Spleen (tissue), 11 donors: ENCODE measurements at regions not wholly inside any gene's neighbourhood (a gene's known extent, or its start where the extent isn't known, plus 50 kb on each side); places are given as distances from the start of the nearest gene placed in this dataset.

Source experiments
- DNase-seq: peaks from one replicate; pipeline ENCODE4 v3.0.0-alpha.2; 2020
- H3K27ac ChIP-seq, 8 donors: fragments of 200-600 bp; sonication (generic) in 7 of 8; 1 replicate in 4 of 8; 2 replicates in 4 of 8; pipeline versions ENCODE4 v1.5.0 to v1.8.0; 2016 to 2021; ENCODE audit warnings: inconsistent platforms in 4 of 8, mild to moderate bottlenecking in 4 of 8, moderate library complexity in 1 of 8
- H3K27me3 ChIP-seq, 7 donors: fragments of 200-600 bp; sonication (generic) in 6 of 7; replicated peaks in 1 of 7; 1 replicate in 4 of 7; 2 replicates in 3 of 7; pipeline versions ENCODE4 v1.5.0 to v1.8.0; 2016 to 2021; ENCODE audit warnings: inconsistent platforms in 3 of 7, mild to moderate bottlenecking in 1 of 7
- H3K36me3 ChIP-seq, 6 donors: fragments of 200-600 bp; sonication (generic) in 5 of 6; 1 replicate in 4 of 6; 2 replicates in 2 of 6; pipeline versions ENCODE4 v1.5.0 to v1.8.0; 2016 to 2021; ENCODE audit warnings: inconsistent platforms in 2 of 6
- H3K4me1 ChIP-seq, 6 donors: fragments of 200-600 bp; sonication (generic) in 5 of 6; 1 replicate in 3 of 6; 2 replicates in 3 of 6; pipeline versions ENCODE4 v1.5.0 to v1.8.0; 2016 to 2021; ENCODE audit warnings: inconsistent platforms in 3 of 6
- H3K4me3 ChIP-seq, 8 donors: fragments of 200-600 bp; sonication (generic) in 7 of 8; 1 replicate in 4 of 8; 2 replicates in 4 of 8; pipeline versions ENCODE4 v1.5.0 to v1.8.0; 2016 to 2021; ENCODE audit warnings: inconsistent platforms in 4 of 8, mild to moderate bottlenecking in 4 of 8, moderate library complexity in 2 of 8
- H3K9me3 ChIP-seq, 8 donors: fragments of 200-600 bp; sonication (generic) in 7 of 8; 1 replicate in 4 of 8; 2 replicates in 4 of 8; pipeline versions ENCODE4 v1.5.0 to v1.8.0; 2016 to 2021; ENCODE audit warnings: inconsistent platforms in 4 of 8
- POLR2A ChIP-seq, 3 donors: fragments of 450-650 bp; IDR thresholded peaks; one replicate each; pipeline ENCODE4 v1.5.1; 2017; ENCODE audit warnings: antibody characterized with exemption in 3 of 3, mild to moderate bottlenecking in 1 of 3
- POLR2AphosphoS5 ChIP-seq, 3 donors: sonication (generic); formaldehyde crosslinking; IDR thresholded peaks; one replicate each; pipeline ENCODE4 v1.5.1; 2017; ENCODE audit warnings: antibody characterized with exemption in 3 of 3
- WGBS, 5 donors: extraction: QIAGEN DNeasy Blood & Tissue Kit in 3 of 5; methylation state at CpG; one replicate each; pipeline versions ENCODE4 v1.1.5 to v1.1.7; 2013 to 2018; 5-methylcytosine and 5-hydroxymethylcytosine counted together
- intact Hi-C: fragments of 100-400 bp; cut with DNase I; formaldehyde crosslinking; loops from one replicate; pipeline ENCODE4 v1.15.0; 2023; ENCODE audit warnings: low total_unique reads
- TF ChIP-seq, protein P1 (sequence below), 11 experiments: fragments of 200-600 bp in 7 of 11; fragments of 450-650 bp in 4 of 11; sonication (generic) in 4 of 11; IDR thresholded peaks in 8 of 11; conservative IDR thresholded peaks in 3 of 11; 1 replicate in 7 of 11; 2 replicates in 4 of 11; pipeline versions ENCODE4 v1.4.0 to v1.8.0; 2016 to 2021; ENCODE audit warnings: antibody characterized with exemption in 11 of 11, inconsistent platforms in 4 of 11, mild to moderate bottlenecking in 1 of 11
- donor health status: healthy with polysubstance abuse.
- donor health status: DM: no; HTN: no; CAD: no; lungs with moderate emphysema.
- donor health status: DM: no; HTN: no; CAD: no.
- donor health status: Bipolar disorder and iron deficiency.
- donor health status: healthy.
- donor health status: DM: no; HTN: no; CAD: no.
- donor health status: DM: yes; HTN: yes; CAD: no.

DNA sequence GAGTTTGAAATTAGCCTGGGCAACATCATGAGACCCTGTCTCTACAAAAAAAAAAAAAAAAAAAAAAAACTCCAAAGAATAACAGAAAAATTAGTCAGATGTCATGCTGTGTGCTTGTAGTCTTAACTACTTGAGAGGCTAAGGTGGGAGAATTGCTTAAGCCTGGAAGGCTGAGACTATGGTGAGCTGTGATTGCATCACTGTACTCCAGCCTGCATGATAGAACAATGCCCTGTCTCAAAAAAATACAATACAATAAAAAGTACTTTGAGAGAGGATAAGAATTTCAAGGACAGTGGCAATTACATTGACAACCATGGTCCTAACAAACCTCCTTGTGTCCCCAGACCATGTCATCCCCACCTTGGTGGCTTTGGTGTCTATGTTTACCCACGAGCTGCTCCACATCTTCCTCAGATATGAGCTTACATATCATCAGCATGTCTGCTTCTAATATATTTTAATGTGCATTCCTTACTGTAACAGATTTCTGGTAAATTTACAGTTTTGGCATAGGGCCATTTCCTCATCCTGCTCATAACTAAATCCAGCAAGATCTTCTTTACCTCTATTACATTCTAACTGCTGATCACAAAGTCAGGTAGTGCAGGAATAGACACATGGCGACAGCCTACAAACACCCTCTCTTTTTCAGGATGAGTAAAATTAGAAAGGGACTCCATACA lies 437.7 kb upstream of the HNRNPA3 start:
- Histone ChIP-seq H3K4me1 (no peaks in the 10 kb centered on the region), H3K27me3 (no peaks in the 10 kb centered on the region), H3K36me3 (no peaks in the 10 kb centered on the region), H3K27ac (no peak overlapping the region), H3K9me3 (peaks cover 0 to 20% (median 7%) of the 10 kb centered on the region in 8 donors), H3K4me3 (no peak overlapping the region)
- no peak for TF ChIP-seq POLR2A (IDR thresholded peaks at IDR 0.05)
- TF ChIP-seq, protein P1, sequence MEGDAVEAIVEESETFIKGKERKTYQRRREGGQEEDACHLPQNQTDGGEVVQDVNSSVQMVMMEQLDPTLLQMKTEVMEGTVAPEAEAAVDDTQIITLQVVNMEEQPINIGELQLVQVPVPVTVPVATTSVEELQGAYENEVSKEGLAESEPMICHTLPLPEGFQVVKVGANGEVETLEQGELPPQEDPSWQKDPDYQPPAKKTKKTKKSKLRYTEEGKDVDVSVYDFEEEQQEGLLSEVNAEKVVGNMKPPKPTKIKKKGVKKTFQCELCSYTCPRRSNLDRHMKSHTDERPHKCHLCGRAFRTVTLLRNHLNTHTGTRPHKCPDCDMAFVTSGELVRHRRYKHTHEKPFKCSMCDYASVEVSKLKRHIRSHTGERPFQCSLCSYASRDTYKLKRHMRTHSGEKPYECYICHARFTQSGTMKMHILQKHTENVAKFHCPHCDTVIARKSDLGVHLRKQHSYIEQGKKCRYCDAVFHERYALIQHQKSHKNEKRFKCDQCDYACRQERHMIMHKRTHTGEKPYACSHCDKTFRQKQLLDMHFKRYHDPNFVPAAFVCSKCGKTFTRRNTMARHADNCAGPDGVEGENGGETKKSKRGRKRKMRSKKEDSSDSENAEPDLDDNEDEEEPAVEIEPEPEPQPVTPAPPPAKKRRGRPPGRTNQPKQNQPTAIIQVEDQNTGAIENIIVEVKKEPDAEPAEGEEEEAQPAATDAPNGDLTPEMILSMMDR (IDR thresholded peaks at IDR 0.05 in 8 of 11, conservative IDR thresholded peaks at IDR 0.05 in 3 of 11), result no peak
- no peak for TF ChIP-seq POLR2AphosphoS5 (IDR thresholded peaks at IDR 0.05)
- intact Hi-C loops, result no loop called here
- DNase-seq, result no peak
- WGBS, 5 donors, result 54 to 83% (median 74%) methylated on average over 2 of the region's 2 CpGs

GRCh38 chr2:176777262-176777661 lies 435.3 kb upstream of the HNRNPA3 start:
- Histone ChIP-seq H3K4me3 (no peak overlapping the region), H3K27ac (no peak overlapping the region), H3K27me3 (no peaks in the 10 kb centered on the region), H3K9me3 (peaks cover 0 to 31% (median 14%) of the 10 kb centered on the region in 8 donors), H3K4me1 (peaks cover 0 to 5% (median 0%) of the 10 kb centered on the region in 6 donors), H3K36me3 (no peaks in the 10 kb centered on the region)
- no peak for TF ChIP-seq POLR2AphosphoS5 (IDR thresholded peaks at IDR 0.05)
- TF ChIP-seq, protein P1 (IDR thresholded peaks at IDR 0.05 in 8 of 11, conservative IDR thresholded peaks at IDR 0.05 in 3 of 11), result no peak
- no peak for TF ChIP-seq POLR2A (IDR thresholded peaks at IDR 0.05)
- DNase-seq, result no peak
- intact Hi-C loops, result no loop called here
- WGBS, 5 donors, result 84 to 95% (median 93%) methylated on average over 3 of the region's 3 CpGs

- Histone ChIP-seq H3K27ac (no peak overlapping the region), H3K9me3 (peaks cover 0 to 19% (median 10%) of the 10 kb centered on the region in 8 donors), H3K36me3 (no peaks in the 10 kb centered on the region), H3K4me3 (no peak overlapping the region), H3K4me1 (peaks cover 0 to 5% (median 0%) of the 10 kb centered on the region in 6 donors), H3K27me3 (no peaks in the 10 kb centered on the region)
- 89 to 95% (median 94%) methylated on average over 4 of the region's 4 CpGs for WGBS, 5 donors
- DNase-seq, result no peak
- TF ChIP-seq, protein P1 (IDR thresholded peaks at IDR 0.05 in 8 of 11, conservative IDR thresholded peaks at IDR 0.05 in 3 of 11), result no peak
- TF ChIP-seq POLR2A (IDR thresholded peaks at IDR 0.05), result no peak
- intact Hi-C loops, result no loop called here
Measured at GRCh38 chr2:176779917-176780316, 432.7 kb upstream of the HNRNPA3 start.

DNA sequence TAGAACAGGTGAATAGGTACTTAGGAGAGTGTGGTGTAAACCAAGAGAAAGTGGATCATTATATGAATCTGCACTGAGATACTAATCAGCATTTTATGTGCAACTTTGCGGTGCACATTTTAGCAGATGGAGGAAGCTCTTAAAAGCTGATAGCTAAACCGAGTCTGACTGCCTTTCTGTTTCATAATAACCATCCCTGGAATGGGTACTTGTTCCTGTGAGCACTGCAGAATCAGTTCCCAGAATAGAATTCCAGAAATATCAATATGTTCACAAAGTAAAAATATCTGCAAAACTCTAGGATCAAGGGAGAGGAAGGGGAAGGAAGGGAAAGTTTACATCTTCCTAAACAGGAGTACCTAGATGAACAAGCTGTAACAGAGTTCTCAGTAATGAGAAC lies 432.2 kb upstream of the HNRNPA3 start:
- DNase-seq, result no peak
- TF ChIP-seq, protein P1 (IDR thresholded peaks at IDR 0.05 in 8 of 11, conservative IDR thresholded peaks at IDR 0.05 in 3 of 11), result no peak
- TF ChIP-seq POLR2AphosphoS5 (IDR thresholded peaks at IDR 0.05) (no peak), POLR2A (IDR thresholded peaks at IDR 0.05) (no peak)
- Histone ChIP-seq H3K4me3 (no peak overlapping the region), H3K36me3 (no peaks in the 10 kb centered on the region), H3K4me1 (peaks cover 0 to 5% (median 0%) of the 10 kb centered on the region in 6 donors), H3K27ac (no peak overlapping the region), H3K27me3 (no peaks in the 10 kb centered on the region), H3K9me3 (peaks cover 0 to 19% (median 10%) of the 10 kb centered on the region in 8 donors)
- WGBS, 5 donors, result 79 to 90% (median 87%) methylated on average over 2 of the region's 2 CpGs
- intact Hi-C loops, result no loop called here
